HG03469 (cell line): ENCODE measurements at regions not wholly inside any gene's neighbourhood (a gene's known extent, or its start where the extent isn't known, plus 50 kb on each side); places are given as distances from the start of the nearest gene placed in this dataset.

Source experiments
- ATAC-seq: cut with Tn5 transposase; IDR thresholded peaks from one replicate; pipeline ENCODE4 v1.9.1; 2021; ENCODE audit warnings: mild to moderate bottlenecking, moderate library complexity, moderate number of reproducible peaks; ENCODE audit not compliant: unreplicated experiment

DNA sequence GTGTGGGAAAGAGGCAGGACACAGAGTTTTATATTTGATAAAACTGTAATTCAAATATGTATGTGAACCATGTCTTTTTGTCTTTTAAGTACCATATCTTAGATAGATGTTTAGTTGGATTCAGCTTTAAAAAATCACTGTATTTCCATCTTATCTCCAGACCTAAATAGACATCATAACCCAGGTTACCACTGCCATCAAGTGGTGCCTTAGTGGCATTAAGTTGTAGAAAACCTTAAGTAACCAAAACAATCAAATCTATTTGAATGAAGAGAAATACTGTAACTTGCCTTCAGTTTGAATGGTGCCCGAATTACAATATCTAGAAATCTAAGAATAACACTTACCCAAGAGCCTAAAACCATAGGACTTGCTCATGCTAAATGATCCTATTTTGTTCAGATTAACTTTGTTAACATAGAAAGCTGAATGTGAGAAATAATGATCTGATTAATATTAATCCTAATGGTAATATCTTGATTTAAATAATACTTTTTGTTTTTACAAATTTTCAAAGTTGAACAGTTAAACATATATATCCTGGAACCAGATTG lies 92.5 kb upstream of the MAP2 start:
- ATAC-seq, result no peak

DNA sequence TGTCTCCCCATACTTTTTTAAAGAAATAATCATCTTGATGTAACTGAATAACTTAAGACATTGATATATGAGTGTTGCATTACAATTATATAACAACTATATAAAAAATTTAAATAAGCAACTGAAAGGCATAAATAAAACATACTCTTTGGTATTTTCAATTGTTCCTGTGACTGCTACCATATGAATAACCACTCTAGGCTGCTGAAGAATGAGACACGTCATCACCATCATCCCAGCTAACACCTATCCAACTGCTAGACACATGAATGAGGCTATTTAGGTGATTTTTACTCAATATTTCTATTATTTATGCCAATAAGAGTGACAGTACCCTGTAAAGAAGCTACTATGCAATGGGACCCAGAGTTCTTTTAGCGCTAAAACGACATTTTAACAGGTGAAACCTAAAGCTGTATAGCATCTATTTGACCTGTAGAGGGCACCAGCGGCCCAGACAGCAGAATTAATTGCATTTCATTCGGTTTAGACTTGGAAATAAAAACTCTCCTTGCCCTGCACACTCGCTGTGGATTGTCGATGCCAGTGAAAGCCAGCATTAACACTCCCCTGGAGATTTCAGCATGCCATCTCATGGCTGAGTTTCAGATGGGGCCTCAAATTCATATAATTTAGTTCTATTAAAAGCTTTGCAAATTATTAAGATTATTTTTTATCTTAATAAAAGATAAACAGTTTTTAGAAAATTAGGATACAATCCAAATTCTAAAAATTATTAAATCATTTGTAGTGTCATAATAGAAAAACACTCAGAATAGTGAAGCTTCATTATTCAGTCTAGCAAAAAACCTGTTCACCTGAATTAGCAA lies 89.4 kb upstream of the MAP2 start:
- ATAC-seq, result peak; percentile 72

DNA sequence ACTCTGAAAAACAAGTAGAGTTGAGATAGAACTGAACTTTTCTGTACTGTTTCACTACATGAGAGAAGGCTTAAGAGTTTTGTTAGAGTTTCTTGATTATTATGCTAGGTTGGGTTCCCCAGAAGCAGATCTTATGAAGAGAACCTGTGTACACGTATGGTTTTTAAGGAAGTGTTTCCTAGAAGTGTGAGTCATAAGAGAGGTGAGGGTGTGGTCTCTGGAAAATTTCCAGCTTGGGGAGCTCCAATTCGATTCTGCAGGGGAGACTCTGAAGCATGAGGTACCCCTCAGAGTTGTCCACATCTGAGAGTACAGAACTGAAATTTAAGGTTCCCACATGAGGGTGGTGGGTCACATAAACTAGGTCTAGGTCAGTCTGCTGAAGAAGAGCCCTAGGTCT lies 83.3 kb upstream of the MAP2 start:
- ATAC-seq, result no peak

DNA sequence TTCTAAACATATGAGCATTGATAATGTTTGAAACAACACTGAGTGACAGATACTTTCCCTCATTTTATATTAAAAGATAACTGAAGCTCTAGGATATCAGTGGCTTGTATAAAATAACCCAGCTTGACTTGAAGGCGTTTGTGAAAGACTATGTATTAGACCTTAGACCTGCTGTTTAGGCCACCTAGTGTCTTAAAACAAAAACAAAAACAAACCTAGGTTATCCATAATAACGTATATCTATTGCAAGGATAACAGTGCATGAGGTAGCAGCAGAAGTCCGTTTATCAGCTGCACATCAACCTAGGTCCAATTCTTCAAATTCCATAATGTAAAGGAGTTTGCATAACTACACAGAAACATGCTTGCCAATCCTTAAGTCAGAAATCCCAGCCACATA lies 79.5 kb upstream of the MAP2 start:
- ATAC-seq, result no peak

DNA sequence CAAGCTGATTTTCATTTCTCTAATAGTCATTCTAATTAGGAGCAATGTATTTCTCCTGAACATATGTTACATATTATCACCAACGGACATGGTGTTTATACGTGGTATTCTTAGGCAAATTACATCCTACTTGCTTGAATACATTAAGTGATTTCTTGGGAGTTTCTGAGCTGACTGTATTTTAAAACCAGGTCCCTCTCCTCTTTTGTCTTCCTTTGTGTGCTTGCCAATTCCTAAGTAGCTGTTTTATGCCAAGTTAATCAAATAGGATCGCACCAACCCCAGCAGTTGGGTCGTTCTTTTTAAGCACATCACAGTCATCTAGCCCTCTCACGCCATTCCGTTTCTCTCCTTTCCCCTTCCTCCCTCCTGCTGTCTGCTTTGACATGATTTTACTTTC lies 75.4 kb upstream of the MAP2 start:
- ATAC-seq, result no peak

DNA sequence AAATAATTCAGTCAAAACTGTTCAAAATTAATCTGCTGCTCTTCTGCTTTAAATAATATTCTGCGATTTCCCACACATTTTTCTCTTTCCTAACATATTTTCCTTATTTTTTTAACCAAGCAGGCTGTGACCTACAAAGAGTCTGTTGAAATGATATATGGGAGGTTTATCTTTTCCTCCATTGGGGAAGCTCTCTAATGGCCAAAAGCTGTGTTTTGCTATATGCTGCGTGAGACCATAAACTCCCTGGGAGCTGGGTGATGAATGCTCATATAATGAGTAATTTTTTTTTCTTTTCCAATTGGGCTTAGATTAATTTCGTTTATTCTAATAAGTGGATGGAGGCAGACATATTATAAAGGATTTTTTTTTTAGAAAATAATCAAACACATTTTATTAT lies 72.2 kb upstream of the MAP2 start:
- ATAC-seq, result no peak

DNA sequence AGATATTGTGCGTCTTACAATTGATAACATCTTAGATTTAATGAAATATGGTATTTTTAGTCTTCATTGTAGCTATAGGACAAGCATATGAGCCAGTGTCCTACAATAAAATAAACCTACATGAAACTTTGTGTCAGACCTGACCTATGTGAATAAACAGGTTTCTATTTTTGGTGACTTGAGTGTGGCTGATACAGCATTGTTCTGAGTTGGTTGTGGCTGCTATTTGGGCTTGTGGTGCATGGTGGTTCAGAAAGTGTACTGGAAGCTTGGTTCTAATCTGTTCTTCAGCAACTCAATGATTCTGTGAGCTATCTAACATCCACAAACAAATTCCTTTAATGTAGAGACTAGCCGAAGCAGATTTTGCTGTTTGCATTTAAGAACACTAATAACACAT lies 64.9 kb upstream of the MAP2 start:
- ATAC-seq, result no peak

DNA sequence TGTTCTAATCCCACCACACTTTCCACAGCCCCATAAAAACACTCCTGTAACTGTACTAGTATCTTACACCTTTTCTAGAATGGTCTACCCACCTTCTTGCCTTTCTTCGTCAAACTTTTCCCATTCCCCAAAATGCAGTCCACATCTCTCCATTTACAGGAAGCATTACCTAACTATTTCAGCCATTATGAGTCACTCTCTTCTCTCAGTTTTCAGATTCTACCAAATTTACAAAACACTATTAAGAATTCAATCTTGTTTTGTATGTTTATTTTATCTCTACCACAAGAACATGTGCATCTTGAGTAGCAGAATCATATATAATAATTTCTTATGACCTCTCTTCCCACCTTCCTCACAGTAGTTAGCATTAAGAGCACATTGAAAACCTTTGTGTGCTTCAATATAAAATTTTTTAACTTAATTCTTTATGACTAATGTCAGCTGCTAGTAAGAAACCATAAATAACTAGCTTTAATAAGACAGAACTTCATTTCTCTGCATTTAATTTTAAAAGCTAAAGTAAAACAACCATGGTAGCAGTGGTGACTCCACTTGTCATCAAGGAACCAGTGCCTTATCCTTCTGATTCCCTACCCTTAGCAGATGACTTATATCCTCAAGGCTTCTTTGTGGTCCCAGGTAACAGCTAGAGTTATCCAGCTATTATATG lies 56.6 kb upstream of the MAP2 start:
- no peak for ATAC-seq

DNA sequence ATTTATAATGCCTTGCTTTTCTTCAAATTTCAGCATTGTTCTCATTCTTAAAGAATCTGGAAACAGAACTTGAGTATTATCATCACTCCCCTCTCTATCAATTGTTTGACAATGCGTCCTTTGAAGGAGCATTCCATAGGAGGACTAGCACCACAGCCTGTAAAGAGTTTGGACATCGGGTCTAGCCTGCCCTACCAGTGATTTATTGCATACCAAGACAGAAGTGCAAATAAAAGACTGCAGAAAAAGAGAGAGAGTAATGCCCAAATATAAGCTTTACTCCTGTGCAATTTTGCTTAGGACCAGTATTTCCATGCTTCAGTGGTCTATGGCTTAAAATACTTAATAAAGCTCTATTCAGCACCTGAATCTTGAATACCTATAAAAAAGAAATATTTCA lies 55.4 kb upstream of the MAP2 start:
- no peak for ATAC-seq

DNA sequence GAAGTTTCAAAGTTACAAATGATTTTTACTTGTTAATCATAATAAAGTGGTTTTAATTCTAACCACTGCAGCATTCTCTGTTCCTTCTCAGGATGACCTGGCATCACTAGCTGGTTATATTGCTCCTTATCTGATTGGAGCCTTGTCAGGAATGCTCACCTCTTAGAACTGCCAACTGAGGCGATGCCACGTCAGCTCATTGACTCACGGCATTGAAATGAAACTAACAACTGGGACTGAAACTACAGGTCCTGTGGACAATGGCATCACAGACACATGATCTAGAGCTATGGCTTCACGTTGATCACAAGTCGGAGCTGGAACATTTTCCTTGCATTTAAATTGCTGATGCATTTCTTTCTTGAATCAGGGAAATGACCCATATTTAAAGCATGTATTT lies 54.9 kb upstream of the MAP2 start:
- peak; percentile 88 for ATAC-seq

DNA sequence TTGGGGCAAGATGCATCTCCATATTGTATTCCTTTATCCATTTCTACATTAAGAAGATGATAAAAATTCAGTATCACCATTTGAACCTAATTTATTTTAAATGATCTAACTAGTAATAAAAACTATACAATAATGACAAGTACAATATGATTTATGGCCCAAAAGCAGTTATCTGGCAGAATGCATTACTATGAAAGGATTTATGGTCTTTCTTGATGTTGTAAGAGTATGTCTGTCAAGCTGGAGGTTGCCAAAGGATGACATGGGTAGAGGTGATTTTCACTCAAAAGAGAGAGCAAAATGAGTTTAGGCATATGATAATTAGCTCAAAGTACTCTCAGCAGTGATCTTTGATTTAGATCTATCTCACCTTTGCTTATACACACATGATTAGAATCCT lies 54.2 kb upstream of the MAP2 start:
- no peak for ATAC-seq

DNA sequence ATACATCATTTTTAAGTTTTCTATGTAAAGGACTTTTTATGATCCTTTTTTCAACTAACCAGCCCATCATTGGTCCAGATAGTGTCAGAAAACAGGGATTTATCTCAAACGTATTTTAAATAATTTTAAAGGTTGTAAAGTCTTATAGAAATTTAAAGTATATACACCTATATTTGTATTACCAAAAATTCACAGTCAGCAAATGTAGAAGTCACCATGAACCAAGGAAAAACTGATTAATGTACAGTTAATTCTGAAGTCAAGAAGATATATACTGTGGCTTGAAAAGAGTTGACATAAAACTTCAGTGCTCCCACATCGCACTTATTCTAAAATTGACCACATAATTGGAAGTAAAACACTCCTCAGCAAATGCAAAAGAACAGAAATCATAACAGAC lies 52.4 kb upstream of the MAP2 start:
- no peak for ATAC-seq
